Fibroblast of skin of abdomen (primary cell): ENCODE measurements at regions not wholly inside any gene's neighbourhood (a gene's known extent, or its start where the extent isn't known, plus 50 kb on each side); places are given as distances from the start of the nearest gene placed in this dataset.
A peak's percentile ranks its signal among the peaks of the same experiment; 100 is the strongest.

Experiments
- DNase-seq: peaks from one replicate; pipeline ENCODE4 v3.0.0-alpha.2; 2013

DNA sequence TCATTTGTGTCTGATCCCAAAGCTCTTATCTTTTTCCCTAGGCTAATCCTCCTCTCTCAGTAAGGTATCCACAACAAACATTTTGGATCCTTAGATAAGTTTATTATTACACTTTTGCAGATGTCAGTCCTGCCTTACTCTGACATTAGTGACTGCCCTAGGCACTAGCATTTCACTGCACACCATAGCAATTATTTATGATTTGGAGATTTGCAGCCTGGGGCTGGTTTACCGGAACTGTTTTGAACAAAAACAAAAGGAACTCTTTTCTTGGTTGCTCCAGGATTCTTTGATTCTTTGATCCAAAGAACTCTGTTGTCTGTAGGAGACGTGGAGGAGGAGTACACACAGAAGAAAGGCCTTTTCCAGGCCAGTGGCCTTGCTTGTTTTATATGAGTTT is 80.4 kb downstream of the EDNRB start:
- no peak for DNase-seq

- DNase-seq: peak; percentile 6
Observed at GRCh38 chr13:77836423-77836822, 82.2 kb downstream of the EDNRB start.

- DNase-seq: peak; percentile 70
Observed at GRCh38 chr13:77833331-77833863, 85.2 kb downstream of the EDNRB start.

GRCh38 chr13:77832339-77833100 is 86.1 kb downstream of the EDNRB start:
- peak; percentile 35 for DNase-seq

GRCh38 chr13:77831866-77832265 is 86.8 kb downstream of the EDNRB start:
- no peak for DNase-seq

- no peak for DNase-seq
Observed at GRCh38 chr13:77829963-77830362, 88.7 kb downstream of the EDNRB start.

- no peak for DNase-seq
Observed at GRCh38 chr13:77828799-77829198, 89.8 kb downstream of the EDNRB start.

DNA sequence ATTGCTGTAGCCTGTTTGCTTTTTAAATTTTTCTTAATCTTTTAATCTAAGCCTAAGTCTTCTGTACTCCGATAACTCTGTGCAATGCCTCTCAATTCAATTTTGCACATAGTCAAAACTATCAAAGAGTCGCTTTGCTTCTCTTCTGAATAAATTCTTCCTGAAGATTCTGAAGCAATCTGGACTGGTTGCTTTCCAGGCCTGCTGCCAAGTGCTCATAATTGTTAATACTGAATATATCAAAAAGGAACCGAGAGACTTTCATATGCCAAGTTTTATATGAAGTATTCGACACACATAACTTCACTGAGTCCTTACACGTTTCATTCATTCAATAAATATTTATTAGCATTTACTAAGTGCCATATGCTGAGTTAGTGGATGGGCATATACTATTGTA is 91.3 kb downstream of the EDNRB start:
- DNase-seq: no peak

- DNase-seq: no peak
Observed at GRCh38 chr13:77820431-77821149, 98.0 kb downstream of the EDNRB start.

DNA sequence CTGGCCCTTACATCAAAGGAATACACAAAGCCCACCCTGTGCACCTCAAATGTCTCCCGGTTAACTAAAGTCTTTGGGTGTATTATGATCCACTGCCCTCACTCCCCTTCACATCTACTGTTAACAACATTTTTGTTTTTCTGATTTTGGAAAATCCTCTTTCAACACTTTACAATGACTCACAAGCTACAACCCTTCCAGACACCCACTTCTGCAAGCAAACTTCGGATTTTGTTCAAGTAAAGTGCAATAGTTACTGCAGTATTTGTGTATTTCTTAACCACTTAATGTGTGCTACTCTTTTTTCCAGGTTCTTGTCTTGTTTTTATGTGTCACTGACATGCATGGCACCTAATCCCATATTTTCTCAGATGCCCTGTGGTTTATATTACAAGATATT is 101.1 kb downstream of the EDNRB start:
- DNase-seq: no peak

DNA sequence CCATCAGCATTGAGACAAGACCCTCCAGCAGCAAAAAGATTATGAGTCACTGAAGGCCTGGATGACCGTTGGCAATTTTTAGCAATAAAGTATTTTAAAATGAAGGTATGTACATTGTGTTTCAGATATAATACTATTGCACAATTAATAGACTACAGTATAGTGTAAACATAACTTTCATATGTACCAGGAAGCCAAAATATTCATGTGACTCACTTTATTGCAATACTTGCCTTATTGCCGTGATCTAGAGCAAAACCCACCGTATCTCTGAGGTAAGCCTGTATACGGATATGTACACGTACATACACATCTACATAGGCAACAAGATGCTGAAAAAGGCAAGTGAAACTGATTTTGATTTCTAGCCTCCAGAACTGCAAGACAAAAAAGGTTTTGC is 103.3 kb downstream of the EDNRB start:
- DNase-seq: no peak
